ENCODE measurements at regions not wholly inside any gene's neighbourhood (a gene's known extent, or its start where the extent isn't known, plus 50 kb on each side); places are given as distances from the start of the nearest gene placed in this dataset.
A peak's percentile ranks its signal among the peaks of the same experiment; 100 is the strongest.

DNA sequence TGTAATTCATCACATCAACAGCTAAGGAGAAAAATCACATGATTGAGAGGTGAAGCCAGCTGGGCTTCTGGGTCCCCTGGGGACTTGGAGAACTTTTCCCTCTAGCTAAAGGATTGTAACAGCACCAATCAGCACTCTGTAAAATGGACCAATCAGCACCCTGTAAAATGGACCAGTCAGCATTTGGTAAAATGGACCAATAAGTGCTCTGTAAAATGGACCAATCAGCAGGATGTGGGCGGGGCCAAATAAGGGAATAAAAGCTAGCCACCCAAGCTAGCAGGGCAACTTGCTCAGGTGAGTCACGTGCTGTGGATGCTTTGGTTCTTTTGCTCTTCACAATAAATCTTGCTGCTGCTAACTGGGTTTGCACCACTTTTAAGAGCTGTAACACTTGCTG is 1248.3 kb downstream of the PCDH18 start:
- no peak for DNase-seq (ENCODE audit: low read depth)

DNA sequence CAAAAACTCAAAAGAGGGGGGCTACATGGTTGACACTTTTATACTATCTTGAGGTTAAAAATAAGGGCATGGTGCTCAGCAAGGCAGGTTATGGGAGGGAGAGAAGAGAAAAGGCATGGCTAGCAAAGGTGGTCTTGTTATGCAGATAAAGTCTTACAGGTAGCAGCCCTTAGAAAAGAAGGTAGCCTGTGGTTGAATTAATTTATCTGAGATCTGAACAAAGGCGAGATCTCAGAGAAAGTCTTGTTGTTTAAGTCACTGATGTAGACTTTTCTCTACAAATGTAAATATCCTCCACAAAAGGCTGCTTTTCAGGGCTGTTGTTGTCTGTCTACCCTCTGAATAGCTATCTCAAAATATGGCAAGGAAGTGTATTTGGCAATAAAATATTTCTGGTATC is 1250.4 kb downstream of the PCDH18 start:
- DNase-seq (ENCODE audit: low read depth) = no peak

DNA sequence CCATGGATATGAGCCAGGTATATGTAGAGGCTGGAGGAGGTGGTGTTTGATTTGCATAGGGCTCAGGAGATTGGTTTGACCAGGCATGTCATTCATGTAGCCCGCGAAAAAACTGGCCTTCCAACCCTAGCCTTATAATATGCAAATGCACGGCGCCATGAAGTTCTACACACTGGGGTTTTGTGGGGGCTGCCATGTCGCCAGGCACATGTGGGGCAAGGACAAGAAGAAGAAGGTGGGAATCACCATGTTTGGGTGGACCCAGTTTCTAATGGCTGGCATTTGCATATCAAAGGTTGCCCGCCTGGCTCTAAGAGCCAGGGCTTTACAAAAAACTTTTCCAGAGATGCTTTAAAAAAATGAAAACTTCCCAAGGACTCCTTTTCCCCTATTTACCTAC is 1251.0 kb downstream of the PCDH18 start:
- no peak for DNase-seq (ENCODE audit: low read depth)

DNA sequence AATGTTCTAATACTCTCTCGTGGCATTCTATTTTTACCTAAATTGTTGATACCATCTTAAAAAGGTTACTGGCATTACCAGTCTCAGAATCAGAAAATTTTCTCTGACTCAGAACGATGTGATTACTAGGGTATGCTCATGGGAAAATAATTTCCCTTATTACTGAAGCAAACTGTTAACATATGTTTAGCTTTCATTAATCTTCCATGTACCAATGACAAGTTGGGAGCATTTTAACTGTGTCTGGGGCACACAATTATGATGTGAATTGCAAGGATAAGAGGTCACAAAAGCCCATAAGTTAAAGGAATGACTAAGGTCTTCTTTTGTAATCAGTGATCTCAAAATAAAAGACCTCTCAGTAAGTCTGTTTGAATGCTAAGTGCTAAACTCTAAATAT is 1254.6 kb downstream of the PCDH18 start:
- DNase-seq (ENCODE audit: low read depth) = no peak

DNA sequence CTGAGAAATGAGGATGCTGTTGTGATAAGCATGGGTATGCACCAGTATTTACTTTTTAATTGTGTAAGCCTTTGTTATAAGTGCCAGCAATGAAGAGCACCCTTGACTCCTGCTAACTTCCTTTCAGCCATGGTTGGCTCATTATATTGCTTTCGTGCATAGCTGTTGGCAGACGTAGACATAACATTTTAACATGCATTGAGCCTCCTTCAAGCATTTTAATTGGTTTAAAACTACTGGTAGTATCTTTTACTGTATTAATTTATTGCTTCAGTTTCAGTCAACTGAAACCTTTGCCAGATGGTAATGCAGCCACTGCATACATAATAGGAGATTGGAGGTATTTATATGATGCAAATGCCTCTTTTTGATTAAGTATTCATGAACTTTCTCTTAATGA is 1285.4 kb downstream of the PCDH18 start:
- no peak for DNase-seq (ENCODE audit: low read depth)

DNA sequence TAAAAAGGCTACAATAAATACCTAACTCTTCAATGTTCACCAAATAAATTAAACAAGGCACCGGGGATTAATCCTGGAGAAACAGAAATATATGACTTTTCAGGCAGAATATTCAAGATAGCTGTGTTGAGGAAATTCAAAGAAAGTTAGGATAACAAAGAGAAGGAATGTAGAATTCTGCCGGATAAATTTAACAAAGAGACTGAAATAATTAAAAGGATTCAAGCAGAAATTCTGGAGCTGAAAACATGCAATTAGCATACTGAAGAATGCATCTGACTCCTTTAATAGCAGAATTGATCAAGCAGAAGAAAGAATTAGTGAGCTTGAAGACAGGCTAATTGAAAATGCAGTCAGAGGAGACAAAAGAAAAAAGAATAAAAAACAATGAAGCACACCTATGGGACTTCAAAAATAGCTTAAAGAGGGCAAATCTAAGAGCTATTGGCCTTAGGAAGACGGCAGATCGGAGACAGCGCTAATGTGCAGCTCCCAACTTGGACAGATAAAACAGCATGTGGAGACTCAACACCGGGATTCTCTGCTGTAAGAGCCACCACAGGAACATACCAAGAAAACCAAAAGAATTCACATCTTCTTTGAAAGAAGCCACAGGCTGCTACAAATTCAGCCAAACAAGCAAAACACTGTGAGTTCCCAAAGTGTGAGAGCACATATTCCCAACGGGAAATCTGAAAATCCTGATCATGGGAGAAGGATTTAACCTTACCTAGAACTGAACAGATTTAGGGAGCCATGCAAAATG is 1290.9 kb downstream of the PCDH18 start:
- DNase-seq (ENCODE audit: low read depth) = peak; percentile 17

DNA sequence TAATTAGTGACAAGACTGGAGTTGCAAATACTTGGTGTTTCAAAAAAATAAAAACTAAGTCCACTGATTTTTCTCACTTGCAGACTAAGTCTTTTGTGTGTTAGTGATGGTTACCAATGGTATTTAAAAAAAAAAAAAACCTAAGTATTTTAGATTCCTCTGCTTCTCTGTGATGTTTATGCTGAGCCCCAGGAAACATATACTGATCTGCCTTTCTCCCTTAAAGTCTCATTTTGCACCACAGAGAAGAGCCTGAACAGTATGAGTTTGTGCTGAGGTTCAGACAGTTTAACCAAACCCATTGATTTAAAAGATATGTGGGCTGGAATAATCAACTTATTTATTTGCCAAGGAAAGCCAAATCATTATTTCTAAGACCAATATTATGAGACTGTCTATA is 1305.0 kb downstream of the PCDH18 start:
- no peak for DNase-seq (ENCODE audit: low read depth)

DNA sequence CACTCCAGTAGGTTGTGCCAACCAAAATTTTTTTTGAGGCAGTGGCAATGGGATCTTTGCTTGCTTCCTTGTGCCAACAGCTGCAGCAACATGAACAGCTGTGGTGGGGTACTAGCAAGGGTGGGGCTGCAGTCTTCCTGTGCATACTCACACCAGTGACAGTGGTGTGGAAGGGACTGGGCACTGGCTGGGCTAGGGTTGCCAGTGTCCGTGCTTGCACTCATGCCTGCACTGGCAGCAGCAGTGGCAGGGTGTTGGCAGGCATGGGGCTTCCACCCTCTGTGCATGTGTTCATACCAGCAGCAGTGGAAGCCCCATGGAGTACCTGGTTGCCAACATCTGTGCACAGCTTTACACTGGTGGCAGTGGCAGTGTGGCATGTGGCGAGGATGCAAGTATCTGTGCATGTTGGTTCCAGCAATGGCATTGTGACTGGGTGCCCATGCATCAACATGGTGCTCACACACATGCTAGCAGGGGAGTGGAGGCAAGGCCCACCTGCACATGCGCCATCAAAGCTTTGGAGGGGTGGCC is 1312.6 kb downstream of the PCDH18 start:
- no peak for DNase-seq (ENCODE audit: low read depth)

DNA sequence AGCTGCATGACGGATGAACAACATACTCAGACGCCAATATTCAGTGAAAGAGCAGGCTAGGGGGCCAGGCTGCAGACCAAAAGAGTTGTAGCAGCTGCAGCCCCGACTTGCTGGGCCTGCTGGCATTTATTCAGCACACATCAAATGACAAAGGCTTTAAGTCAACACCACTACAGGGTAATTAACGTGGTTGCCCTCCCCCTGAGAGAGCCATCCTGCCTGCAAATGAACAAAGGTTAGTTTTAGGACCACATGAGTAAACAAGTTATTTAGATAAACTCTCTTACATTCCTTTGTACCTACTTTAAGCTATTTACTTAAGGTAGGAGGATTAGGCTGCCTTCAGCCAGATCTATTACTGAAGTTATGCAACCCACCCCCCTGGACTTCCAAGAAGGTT is 1329.1 kb downstream of the PCDH18 start:
- DNase-seq (ENCODE audit: low read depth) = no peak

DNA sequence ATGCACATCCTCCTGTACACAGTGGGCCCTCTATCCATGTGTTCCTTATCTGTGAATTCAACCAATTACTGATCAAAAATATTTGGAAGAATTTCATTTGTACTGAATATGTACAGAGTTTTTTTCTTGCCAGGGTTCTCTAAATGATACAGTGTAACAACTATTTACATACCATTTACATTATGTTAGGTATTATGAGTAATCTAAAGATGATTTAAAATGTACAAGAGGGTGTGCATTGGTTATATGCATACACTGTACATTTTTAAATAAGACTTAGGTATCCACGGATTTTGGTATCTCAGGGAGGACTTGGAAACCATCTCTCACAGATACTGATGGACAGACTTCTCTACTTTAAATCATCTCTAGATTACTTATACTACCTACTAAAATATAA is 1333.9 kb downstream of the PCDH18 start:
- no peak for DNase-seq (ENCODE audit: low read depth)

DNA sequence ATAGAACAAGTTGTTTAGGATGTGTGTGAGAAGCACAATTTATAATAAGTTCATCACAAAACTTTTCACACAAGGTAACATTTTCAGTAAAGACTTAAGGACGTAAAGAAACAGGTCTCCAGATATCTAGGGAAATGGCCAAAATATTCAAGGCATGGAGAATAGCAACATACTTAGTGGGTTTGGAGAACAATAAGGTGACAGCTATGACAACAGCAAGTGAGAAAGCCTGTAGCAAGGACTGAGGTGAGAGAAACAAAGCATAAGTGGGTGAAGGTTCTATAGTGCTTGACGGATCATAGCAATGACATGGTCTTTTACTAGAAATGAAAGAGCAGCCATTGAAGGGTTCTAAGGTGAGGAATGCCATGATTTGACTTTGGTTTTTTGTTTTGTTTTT is 1337.3 kb downstream of the PCDH18 start:
- DNase-seq (ENCODE audit: low read depth) = no peak

DNA sequence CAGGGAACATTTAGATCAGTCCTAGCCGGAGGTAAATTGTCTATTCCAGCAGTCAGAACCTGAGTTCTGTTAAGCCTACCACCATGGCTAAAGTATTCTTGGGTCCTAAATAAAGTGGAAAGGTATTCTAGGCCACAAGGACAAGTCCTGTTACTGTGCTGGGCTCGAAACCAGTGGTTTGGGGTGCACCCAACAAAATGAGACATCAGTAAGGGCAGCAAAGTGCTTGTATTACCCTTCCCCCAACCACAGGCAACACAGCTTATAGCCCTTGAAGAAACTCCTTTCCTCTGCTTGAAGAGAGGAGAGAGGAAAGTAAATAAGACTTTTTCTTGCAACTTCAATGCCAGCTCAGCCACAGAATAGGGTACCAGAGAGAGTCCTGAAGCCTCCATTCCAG is 1345.6 kb downstream of the PCDH18 start:
- no peak for DNase-seq (ENCODE audit: low read depth)

DNA sequence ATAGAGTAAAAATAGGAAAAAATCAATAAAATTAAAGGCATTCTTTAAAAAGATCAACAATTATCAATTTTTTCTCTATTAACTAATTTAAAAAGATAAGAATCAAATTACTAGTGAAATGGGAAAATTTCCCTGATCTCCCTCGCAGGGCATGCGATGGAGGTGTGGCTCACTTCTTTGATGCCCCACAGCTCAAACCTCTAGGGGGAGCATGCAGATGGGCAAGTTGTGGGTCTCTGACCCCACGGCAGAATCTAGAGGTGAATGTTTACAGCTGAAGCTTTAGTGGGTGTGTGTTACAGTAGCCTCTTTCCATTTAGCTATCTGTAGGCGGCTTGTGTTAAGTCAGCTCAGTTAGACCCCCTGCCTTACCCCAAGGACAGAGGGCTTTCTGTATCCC is 1348.8 kb downstream of the PCDH18 start:
- DNase-seq (ENCODE audit: low read depth) = no peak

DNA sequence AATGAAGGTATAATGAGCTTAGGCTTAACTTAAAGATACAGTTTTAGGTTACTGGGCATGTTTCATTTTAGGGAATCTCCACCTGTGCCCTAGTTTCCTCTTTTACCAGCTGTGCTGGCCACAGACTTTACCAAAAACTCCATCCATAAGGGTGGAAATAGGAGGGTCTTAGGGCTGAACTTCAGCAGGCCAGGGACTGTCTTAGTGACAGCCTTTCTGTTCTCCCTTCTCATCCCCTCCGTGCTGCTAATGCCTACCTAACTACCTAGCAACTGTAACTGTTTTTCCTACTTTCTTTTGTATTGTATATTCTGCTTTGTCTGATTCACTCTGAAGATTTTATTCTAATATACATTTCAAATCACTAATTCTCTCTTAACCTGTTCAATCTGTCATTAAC is 1375.3 kb downstream of the PCDH18 start:
- no peak for DNase-seq (ENCODE audit: low read depth)

DNA sequence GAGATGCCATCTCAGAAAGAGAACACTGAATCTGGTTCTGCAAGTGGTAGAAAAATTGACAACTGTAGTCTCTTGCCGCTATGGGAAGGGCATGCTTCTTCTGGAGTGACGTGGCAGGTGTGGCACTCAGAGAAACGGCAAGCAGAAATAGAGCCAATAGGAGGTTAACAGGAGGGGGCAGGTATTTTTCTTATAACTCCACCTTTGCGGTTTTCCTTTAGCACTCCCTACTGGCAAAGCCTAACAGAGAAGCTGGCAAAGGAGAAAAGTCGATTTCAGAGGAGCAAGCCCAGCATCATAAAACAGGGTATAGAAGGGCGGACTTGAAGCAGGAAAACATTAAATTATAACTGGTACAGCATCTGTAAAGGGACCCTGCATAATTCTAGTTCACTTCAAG is 1382.2 kb downstream of the PCDH18 start:
- DNase-seq (ENCODE audit: low read depth) = no peak

DNA sequence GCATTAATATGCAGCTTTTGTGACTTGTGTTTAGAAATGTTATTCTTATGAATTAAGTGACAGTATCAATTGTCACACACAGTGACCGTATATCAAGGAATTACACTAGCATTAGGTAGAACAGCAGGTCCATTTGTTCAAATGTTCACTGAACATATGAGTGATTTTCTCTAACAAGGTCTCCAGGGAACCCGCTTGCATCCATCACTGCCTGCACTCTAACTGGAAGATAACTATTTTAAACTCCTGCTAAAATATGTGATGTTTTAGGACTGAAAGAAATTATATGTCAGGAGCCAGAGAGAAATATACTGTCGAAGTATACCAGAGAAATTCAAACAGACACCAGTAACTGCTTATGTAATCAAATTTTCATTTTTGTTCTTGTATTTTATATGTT is 1395.7 kb downstream of the PCDH18 start:
- DNase-seq (ENCODE audit: low read depth) = no peak

DNA sequence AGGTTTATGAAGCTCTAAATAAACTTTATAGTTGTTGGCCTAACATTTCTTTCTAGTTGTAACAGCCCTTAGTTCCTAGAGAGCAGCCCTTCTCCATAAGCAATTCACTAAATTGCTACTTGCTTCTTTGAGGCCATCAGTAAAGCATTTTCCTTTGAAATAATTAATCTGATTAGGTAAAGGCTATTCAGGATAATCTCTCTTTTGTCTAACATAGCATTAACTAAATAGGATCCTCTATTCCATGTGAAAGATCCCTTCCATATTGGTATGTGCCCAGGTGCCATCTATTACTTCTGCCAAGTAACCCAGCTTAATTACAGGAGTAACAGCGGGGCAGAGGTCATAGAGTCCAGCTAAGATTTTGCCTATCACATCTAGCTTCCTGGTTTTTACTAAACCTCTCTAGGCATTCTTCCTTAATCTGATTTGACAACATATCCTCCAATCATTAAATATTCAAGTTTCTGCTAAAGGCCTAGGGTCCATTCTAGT is 1408.0 kb downstream of the PCDH18 start:
- no peak for DNase-seq (ENCODE audit: low read depth)

DNA sequence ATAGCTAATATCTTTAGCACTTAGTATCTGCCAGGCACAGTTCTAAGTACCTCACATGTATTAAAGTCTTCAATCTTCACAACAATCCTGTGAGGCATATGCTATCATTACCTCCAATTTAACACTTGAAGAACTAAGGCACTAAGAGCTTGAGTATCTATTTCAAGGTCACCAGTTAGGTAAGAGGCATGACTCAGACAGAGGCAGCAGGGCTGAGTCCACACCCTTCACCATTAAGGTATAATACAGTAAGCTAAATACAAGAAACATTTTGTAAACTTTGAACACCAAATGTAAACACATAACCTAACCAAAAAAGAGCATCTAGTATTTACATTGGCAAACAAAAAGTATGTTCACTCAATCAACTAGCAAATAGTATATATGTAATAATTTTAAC is 1410.9 kb downstream of the PCDH18 start:
- peak; percentile 0 for DNase-seq (ENCODE audit: low read depth)

DNA sequence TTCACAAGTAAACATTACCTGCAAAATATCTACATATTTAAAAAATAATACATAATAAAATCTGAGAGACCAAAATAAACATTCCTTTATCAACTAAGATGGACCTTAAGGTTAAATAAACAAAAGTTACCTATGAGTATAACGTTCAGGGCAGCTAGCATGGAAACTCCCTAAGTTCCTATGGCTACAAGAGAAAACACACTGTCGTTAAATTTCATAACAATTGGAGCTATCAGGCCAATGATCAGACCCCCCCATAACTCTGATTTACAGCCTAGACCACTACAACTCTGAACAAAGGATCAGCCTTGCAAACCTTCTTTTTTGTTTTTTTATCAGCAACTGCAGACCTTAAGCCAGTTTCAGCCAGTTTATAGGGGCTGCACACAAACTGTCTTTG is 1418.4 kb downstream of the PCDH18 start:
- no peak for DNase-seq (ENCODE audit: low read depth)

DNA sequence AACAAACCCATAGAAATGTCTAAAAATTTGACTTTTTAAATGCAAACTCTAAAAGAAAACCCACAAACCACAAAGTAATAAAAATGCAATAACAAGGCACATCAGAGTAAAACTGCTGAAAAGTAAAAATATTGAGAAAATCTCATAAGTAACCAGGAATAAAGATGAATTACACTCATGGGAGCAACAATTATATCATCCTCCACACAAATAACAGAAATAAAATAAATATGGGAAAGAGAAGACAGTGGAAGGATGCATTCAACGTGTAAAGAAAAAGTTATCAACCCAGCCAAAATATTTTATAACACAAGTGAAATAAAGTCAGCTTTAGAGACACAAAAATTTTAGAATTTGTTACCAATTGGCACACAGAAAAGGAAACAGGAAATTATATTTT is 1420.2 kb downstream of the PCDH18 start:
- DNase-seq (ENCODE audit: low read depth) = no peak

DNA sequence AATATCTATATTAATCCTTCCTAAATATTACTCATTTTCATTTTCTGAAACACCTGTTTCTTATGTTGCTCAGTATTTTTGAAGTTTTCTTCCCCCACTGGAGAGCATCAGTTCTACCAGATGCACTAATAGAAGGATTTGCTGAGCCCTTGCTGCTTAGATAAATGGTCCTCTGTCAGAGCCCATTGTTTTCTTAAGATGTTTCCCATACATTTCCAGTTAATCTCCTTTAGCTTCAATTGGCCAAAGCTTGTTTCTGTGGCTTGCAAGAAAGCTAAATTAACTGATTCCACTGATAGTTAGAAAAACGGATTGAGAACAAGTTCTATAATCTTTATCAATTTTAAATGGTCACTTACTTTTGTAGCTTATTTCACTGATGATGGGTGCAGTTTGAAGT is 1425.5 kb downstream of the PCDH18 start:
- DNase-seq (ENCODE audit: low read depth) = no peak

DNA sequence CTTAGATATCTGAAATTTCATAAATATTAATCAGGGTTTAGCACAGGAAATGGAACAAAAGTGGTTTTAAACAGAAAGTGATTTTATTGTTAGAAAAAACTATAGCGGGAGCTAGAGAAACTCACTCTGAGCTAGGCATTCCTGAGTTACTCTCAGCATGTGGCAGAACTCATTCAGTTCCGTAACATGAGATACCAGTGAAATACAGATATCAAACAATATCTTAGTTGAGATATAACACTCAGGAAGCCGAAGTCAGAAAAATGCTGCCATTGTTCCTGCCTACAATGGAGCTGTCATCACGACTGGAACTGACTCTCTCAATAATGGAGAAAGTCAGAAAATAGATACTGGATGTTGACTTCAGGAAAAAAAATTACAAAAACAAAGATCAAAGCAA is 1428.7 kb downstream of the PCDH18 start:
- no peak for DNase-seq (ENCODE audit: low read depth)

DNA sequence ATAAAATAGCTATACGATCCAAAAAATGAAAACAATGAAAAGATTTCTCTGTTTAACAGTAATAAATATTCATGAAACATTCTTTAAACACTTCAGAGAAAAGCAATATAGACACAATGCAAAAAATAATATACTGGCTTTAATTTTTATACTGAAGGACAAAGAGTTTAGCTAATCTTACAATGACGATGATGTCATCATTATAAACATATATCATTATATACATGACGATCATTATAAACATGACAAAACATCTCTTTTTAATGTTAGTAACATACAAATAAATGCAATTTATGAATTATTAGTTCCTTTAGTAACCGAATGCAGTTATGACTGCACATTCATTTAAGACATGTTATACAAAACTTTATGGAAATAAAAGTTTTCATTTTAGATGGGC is 1434.6 kb downstream of the PCDH18 start:
- no peak for DNase-seq (ENCODE audit: low read depth)

DNA sequence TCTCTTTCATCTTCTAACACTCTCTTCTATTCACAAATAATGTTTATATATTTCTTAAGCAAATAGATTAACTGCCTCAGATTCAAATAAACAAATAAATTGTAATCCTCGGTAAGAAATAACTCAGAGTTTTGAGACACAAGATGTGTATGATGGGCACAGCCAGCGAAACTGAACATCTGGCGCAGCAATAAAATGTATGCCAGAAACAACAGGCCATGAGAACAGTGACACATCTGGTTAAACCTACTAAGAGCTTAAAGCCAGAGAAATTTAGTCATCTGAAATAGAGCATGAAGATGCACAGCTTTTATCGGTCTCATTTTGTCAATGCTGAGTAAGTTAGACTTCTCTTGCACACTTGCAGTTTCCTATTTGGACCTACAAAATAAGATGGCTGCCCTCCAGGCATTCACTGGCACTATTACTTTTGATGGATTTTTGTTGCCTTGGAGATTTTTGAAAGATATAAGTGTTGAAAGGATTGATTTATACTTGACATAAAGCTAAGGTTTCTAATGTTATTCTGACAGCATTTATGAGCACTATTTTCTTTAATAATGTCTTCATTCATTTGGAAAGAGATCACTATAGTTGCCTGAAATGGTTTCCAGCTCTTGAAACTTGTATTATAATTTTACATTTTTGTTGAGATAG is 1444.0 kb downstream of the PCDH18 start:
- no peak for DNase-seq (ENCODE audit: low read depth)
